ENCODE measurements at regions not wholly inside any gene's neighbourhood (a gene's known extent, or its start where the extent isn't known, plus 50 kb on each side); places are given as distances from the start of the nearest gene placed in this dataset.

DNA sequence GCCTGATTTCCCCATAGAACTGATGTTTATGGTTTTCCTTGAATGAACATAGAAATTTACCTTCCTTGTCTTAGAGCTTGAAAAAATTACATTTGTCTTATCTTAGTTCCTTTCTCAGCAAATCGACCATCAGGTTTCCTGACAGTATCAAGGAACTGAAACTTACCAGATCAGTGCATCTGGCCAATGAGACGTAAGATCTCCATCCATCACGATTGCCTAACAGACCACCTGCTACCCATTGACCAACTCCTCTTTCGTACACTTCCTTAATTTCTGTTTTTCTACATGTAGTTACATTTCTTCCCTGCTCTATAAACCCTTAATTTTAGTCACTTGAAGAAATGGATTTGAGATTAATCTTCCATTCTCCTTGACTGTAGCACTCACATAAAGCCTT is 57.4 kb upstream of the TMPRSS15 start:
- DNase-seq (no peak), ATAC-seq (no peak)
- Histone ChIP-seq H3K4me1 (no peaks in the 10 kb centered on the region), H3K4me3 (no peak overlapping the region), H3K27ac (no peak overlapping the region), H3K27me3 (no peaks in the 10 kb centered on the region), H3K36me3 (no peaks in the 10 kb centered on the region), H3K9me3 (peaks cover 0 to 22% (median 0%) of the 10 kb centered on the region in 12 donors)
- WGBS, 4 donors: 57 to 68% (median 62%) methylated on average over 4 of the region's 4 CpGs
- intact Hi-C loops (cut with DNase I): no loop called here
- TF ChIP-seq CTCF (IDR thresholded peaks at IDR 0.05): no peak
- TF ChIP-seq POLR2A (IDR thresholded peaks at IDR 0.05): no peak

- DNase-seq: no peak
- no peaks in the 10 kb centered on the region for H3K36me3 ChIP-seq
- H3K4me1 ChIP-seq: no peaks in the 10 kb centered on the region
- peaks cover 0 to 28% (median 0%) of the 10 kb centered on the region in 12 donors for H3K9me3 ChIP-seq
- TF ChIP-seq CTCF (IDR thresholded peaks at IDR 0.05): no peak
- H3K27me3 ChIP-seq: no peaks in the 10 kb centered on the region
- ATAC-seq: no peak
- 74 to 86% (median 79%) methylated on average over 3 of the region's 3 CpGs for WGBS, 4 donors
- no peak overlapping the region for H3K4me3 ChIP-seq
- intact Hi-C loops (cut with DNase I): no loop called here
- no peak overlapping the region for H3K27ac ChIP-seq
Observed at GRCh38 chr21:18461743-18462142, 58.2 kb upstream of the TMPRSS15 start.

DNA sequence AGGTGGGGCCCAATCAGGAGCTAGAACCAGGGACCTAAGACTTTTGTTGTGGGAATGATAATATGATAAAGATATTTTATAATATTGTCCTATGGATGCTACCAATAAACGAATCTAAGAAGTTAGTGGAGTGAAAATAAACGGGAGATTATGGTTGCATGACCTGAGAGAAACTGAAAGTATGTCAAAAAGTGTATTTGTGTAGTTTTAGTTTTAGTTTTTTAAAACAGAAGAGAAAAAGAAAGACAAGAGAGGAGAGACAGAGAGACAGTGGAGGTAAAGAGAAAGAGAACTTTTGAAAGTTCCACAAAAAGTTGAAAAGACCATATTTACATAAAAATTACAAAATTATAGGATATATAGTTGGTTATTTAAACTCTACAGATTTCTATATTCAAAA is 64.1 kb upstream of the TMPRSS15 start:
- TF ChIP-seq CTCF (IDR thresholded peaks at IDR 0.05) (no peak), POLR2A (IDR thresholded peaks at IDR 0.05) (no peak)
- WGBS, 4 donors: 51 to 65% (median 59%) methylated on average over 2 of the region's 2 CpGs
- Histone ChIP-seq H3K36me3 (no peaks in the 10 kb centered on the region), H3K27me3 (no peaks in the 10 kb centered on the region), H3K9me3 (peaks cover 0 to 9% (median 0%) of the 10 kb centered on the region in 12 donors), H3K4me1 (no peaks in the 10 kb centered on the region), H3K27ac (no peak overlapping the region), H3K4me3 (no peak overlapping the region)
- DNase-seq (no peak), ATAC-seq (no peak)
- intact Hi-C loops (cut with DNase I): no loop called here

DNA sequence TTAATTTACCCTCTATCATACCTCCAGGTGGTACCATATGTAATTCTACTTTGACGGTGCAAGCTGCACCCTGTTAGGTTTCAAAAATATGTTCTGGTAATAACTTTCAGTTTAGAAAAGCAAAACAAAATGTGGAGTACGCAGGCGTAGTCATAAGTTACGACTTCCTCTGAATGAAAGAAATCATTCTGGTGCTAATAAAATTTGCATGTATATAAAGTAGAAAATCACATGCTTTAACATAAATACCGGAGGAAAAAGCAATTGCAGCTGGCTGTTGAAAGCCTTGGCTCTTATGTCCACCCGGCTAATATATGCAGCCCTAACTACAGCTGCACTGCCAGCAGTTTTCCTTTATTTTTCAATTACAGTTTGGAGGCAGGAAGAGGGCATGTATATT is 65.2 kb upstream of the TMPRSS15 start:
- Histone ChIP-seq H3K4me3 (no peak overlapping the region), H3K27me3 (no peaks in the 10 kb centered on the region), H3K4me1 (no peaks in the 10 kb centered on the region), H3K9me3 (peaks cover 0 to 8% (median 0%) of the 10 kb centered on the region in 12 donors), H3K36me3 (no peaks in the 10 kb centered on the region), H3K27ac (no peak overlapping the region)
- intact Hi-C loops (cut with DNase I): no loop called here
- ATAC-seq (no peak), DNase-seq (no peak)
- 72 to 78% (median 74%) methylated on average over 6 of the region's 6 CpGs for WGBS, 4 donors
- TF ChIP-seq POLR2A (IDR thresholded peaks at IDR 0.05) (no peak), CTCF (IDR thresholded peaks at IDR 0.05) (no peak)

Data from heart left ventricle (tissue), 16 donors.